GM10248 (cell line): ENCODE measurements at regions not wholly inside any gene's neighbourhood (a gene's known extent, or its start where the extent isn't known, plus 50 kb on each side); places are given as distances from the start of the nearest gene placed in this dataset.

ENCODE experiments used
- CTCF ChIA-PET: fragments of 300-600 bp; sonication (Branson Sonifier 250); formaldehyde crosslinking; extraction: SDS; loops from one replicate; lab custom pipeline; 2021; ENCODE audit warnings: antibody characterized with exemption; lab: Yijun Ruan, JAX
- POLR2A ChIA-PET: fragments of 350-650 bp; sonication (Branson Sonifier 250); formaldehyde crosslinking; extraction: SDS; loops from one replicate; lab custom pipeline; 2020; ENCODE audit warnings: antibody characterized with exemption; lab: Yijun Ruan, JAX
- DNase-seq: peaks from one replicate; pipeline ENCODE4 v3.0.0; 2012; ENCODE audit errors: extremely low spot score
- CTCF ChIP-seq: IDR thresholded peaks from 2 replicates; pipeline ENCODE4 v1.5.1; 2012; ENCODE audit warnings: mild to moderate bottlenecking, low read depth; ENCODE audit errors: extremely low read depth, missing control alignments, control extremely low read depth

- ChIA-PET POLR2A (no interaction called here), CTCF (no interaction called here)
- DNase-seq: no peak
- TF ChIP-seq CTCF: no peak
Measured at GRCh38 chrX:141341743-141342142, 99.4 kb upstream of the SPANXC start.

- no peak for DNase-seq
- ChIA-PET CTCF (no interaction called here), POLR2A (no interaction called here)
- TF ChIP-seq CTCF: no peak
Measured at GRCh38 chrX:141341341-141341740, 99.0 kb upstream of the SPANXC start.

- DNase-seq: no peak
- CTCF ChIA-PET: no interaction called here
- POLR2A ChIA-PET: no interaction called here
- no peak for TF ChIP-seq CTCF
Measured at GRCh38 chrX:141320801-141321200, 78.5 kb upstream of the SPANXC start.

- POLR2A ChIA-PET: no interaction called here
- TF ChIP-seq CTCF: no peak
- CTCF ChIA-PET: no interaction called here
- DNase-seq: no peak
Measured at GRCh38 chrX:141314441-141314840, 72.1 kb upstream of the SPANXC start.

GRCh38 chrX:141301017-141301416 lies 58.7 kb upstream of the SPANXC start:
- POLR2A ChIA-PET: no interaction called here
- no peak for TF ChIP-seq CTCF
- CTCF ChIA-PET: no interaction called here
- no peak for DNase-seq
